Kidney epithelial cell (primary cell): ENCODE measurements at regions not wholly inside any gene's neighbourhood (a gene's known extent, or its start where the extent isn't known, plus 50 kb on each side); places are given as distances from the start of the nearest gene placed in this dataset.

ENCODE experiments used
- DNase-seq: peaks from one replicate; pipeline ENCODE4 v3.0.0-alpha.2; 2010; ENCODE audit warnings: low read depth
- H3K27me3 ChIP-seq: 2 replicates; pipeline ENCODE4 v1.6.0; 2011; ENCODE audit warnings: low read length; ENCODE audit not compliant: control insufficient read depth, insufficient read depth
- H3K36me3 ChIP-seq: 2 replicates; pipeline ENCODE4 v1.5.1; 2011; ENCODE audit warnings: low read length; ENCODE audit not compliant: control insufficient read depth, insufficient read depth
- H3K4me3 ChIP-seq: 2 replicates; pipeline ENCODE4 v1.5.1; 2011; ENCODE audit warnings: low read depth, mild to moderate bottlenecking, control low read depth, low read length
- CTCF ChIP-seq: IDR thresholded peaks from 2 replicates; pipeline ENCODE4 v1.5.1; 2011; ENCODE audit warnings: mild to moderate bottlenecking, moderate library complexity, low read length, control low read depth, inconsistent platforms; ENCODE audit not compliant: insufficient read depth, poor library complexity, severe bottlenecking

DNA sequence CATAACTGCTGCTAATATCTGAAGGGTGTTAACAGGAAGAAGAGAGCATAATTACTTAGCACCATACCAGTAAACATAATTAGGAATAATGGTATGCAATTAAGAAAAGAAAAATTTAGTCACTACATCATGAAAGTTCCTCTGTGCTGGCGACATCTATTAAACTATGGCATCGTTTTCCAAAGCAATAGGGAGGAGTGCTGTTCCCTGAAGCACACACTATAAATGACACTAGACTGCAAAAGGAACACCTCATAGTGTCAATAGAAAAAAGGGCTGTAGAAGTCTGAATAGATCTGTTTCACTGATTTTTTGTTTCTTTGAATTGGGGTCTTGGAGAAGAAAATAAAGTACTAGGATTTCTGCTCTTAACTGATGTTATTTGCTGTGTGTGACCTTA is 773.6 kb upstream of the B3GALT2 start:
- H3K36me3 ChIP-seq = no peaks in the 10 kb centered on the region
- no peak overlapping the region for H3K4me3 ChIP-seq
- H3K27me3 ChIP-seq = no peaks in the 10 kb centered on the region
- DNase-seq = no peak
- no peak for TF ChIP-seq CTCF

DNA sequence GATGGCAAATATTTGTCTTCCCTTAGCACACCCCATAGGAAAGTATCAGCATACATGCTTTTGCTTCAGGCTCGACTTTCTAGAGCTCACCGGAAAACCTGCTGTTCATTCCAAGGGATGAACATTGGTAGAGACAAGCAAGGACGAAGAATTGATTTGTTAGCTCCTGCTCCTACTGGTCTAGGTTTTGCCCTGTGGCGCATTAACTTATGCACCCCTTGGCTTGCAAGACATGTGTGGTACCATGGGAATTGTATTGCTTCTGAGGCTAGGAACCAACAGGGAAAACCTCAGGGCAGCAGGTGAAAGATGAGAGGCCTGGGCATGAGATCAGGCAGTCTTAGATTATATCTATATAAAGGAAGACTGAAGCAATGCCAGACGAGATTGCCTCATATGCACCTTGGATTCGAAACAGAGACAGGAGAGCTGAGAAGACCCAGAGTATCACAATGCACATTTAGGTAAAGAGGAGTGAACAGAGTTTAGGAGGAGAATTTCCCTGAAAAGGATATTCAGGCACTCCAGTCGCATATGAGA is 771.2 kb upstream of the B3GALT2 start:
- Histone ChIP-seq H3K36me3 (no peaks in the 10 kb centered on the region), H3K4me3 (no peak overlapping the region), H3K27me3 (no peaks in the 10 kb centered on the region)
- TF ChIP-seq CTCF = no peak
- DNase-seq = no peak

DNA sequence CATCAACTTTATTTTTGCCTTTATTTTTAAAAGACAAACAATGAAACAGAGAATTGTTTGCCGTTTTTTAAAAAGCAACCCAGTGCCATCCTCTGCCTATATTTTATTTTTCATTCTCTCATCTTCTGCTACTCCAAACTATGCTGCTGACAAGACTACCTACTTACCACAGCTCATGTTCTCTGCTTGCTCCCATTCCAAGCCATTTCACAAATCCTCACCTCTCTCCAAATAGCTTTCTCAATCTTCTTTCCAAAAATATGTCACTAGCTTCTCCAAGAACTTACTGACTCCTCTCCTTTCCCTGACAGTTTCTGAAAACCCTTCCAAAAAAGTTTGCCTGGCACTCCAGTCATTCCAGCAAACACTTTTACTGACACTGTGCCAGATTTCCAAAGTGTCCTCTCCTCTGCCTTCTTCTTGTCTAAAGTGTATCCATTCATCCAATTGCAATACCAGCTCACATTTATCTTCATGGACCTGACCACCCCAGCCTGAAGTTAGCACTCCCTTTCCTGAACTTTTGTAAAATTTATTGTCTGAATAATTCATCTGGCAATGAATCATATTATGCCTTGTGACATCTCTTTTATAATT is 766.5 kb upstream of the B3GALT2 start:
- no peak for DNase-seq
- TF ChIP-seq CTCF = no peak
- Histone ChIP-seq H3K36me3 (no peaks in the 10 kb centered on the region), H3K4me3 (no peak overlapping the region), H3K27me3 (no peaks in the 10 kb centered on the region)

DNA sequence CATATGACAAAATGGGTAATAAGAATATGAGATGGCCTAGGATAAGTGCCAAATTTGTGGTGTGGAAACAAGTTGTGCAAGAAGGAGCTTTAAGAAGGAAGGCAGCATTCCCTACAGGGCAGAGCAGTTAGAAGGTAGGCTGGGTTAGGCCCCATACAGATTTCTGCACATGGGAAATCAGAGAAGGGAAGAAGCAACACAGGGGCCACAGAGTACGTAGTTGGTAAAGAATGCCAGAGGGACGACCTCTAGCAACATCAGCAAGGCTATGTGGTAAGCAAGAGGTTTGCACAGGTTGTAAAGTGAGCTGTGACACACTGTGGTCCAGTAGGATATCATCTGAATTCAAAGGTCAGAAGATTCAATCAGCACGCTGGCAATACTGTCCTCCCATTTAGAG is 765.6 kb upstream of the B3GALT2 start:
- DNase-seq = no peak
- no peaks in the 10 kb centered on the region for H3K36me3 ChIP-seq

GRCh38 chr1:193944454-193944853 is 758.0 kb upstream of the B3GALT2 start:
- TF ChIP-seq CTCF = no peak

More for the DNA sequence above, 765.6 kb upstream of the B3GALT2 start:
- no peaks in the 10 kb centered on the region for H3K27me3 ChIP-seq
- TF ChIP-seq CTCF = no peak
- H3K4me3 ChIP-seq = no peak overlapping the region

DNA sequence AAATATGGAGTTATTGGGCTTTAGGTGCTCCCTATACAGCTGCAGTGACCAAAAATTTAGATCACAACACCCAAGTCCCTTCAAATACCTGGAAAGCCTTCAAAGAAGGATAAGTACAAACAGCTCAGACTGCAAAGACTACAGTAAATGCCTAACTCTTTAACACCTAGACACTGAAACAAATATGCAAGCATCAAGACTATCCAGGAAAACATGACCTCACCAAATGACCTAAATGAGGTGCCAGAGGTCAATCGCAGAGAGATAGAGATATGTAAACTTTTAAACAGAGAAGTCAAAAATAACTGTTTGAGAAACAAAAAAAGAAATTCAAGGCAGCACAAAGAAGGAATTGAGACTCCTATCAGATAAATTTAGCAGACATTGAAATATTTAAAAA is 753.8 kb upstream of the B3GALT2 start:
- DNase-seq = no peak
- Histone ChIP-seq H3K27me3 (no peaks in the 10 kb centered on the region), H3K36me3 (no peaks in the 10 kb centered on the region), H3K4me3 (no peak overlapping the region)
- no peak for TF ChIP-seq CTCF

More at GRCh38 chr1:193944454-193944853, 758.0 kb upstream of the B3GALT2 start:
- Histone ChIP-seq H3K36me3 (no peaks in the 10 kb centered on the region), H3K27me3 (no peaks in the 10 kb centered on the region), H3K4me3 (no peak overlapping the region)
- no peak for DNase-seq
